B cell (primary cell): ENCODE measurements at regions not wholly inside any gene's neighbourhood (a gene's known extent, or its start where the extent isn't known, plus 50 kb on each side); places are given as distances from the start of the nearest gene placed in this dataset.

Experiments
- CTCF ChIP-seq: fragments of 200-600 bp; IDR thresholded peaks from one replicate; pipeline ENCODE4 v1.8.0; 2022; ENCODE audit warnings: antibody characterized with exemption, mild to moderate bottlenecking
- EZH2 ChIP-seq: IDR thresholded peaks from 2 replicates; pipeline ENCODE4 v1.6.1; 2012; ENCODE audit warnings: borderline replicate concordance, low read depth, mild to moderate bottlenecking, moderate library complexity, low read length; ENCODE audit not compliant: insufficient read depth, poor library complexity, severe bottlenecking

- no peak for TF ChIP-seq EZH2
- no peak for TF ChIP-seq CTCF
Measured at GRCh38 chr7:125399408-125399807, 469.8 kb upstream of the POT1 start.
